ENCODE measurements at regions not wholly inside any gene's neighbourhood (a gene's known extent, or its start where the extent isn't known, plus 50 kb on each side); places are given as distances from the start of the nearest gene placed in this dataset.
A peak's percentile ranks its signal among the peaks of the same experiment; 100 is the strongest.

DNA sequence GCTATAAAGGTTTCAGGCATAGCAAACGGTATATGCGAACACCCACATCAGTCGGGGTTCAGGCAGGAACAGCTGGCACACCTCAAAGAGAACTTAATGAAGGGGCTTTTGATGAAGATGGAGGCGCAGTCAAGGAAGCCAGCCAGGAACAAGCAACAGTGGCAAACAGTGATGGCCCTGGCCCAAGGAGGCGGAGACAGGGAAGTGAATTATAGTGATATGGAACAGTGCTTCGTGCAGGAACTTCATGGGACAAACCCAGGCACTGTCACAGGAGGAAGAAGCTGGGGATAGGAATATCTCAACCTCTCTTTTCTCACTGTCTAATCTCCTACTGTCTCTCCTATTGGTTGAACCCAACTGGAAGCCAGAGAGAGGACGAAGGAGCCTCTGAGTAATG, 328.3 kb downstream of the AACS start:
- TF ChIP-seq, protein P1, sequence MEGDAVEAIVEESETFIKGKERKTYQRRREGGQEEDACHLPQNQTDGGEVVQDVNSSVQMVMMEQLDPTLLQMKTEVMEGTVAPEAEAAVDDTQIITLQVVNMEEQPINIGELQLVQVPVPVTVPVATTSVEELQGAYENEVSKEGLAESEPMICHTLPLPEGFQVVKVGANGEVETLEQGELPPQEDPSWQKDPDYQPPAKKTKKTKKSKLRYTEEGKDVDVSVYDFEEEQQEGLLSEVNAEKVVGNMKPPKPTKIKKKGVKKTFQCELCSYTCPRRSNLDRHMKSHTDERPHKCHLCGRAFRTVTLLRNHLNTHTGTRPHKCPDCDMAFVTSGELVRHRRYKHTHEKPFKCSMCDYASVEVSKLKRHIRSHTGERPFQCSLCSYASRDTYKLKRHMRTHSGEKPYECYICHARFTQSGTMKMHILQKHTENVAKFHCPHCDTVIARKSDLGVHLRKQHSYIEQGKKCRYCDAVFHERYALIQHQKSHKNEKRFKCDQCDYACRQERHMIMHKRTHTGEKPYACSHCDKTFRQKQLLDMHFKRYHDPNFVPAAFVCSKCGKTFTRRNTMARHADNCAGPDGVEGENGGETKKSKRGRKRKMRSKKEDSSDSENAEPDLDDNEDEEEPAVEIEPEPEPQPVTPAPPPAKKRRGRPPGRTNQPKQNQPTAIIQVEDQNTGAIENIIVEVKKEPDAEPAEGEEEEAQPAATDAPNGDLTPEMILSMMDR (IDR thresholded peaks at IDR 0.05; ENCODE audit: insufficient read depth, low read length): no peak
- H3K4me3 ChIP-seq (ENCODE audit: low read depth, low read length): no peak overlapping the region
- no peak for DNase-seq (ENCODE audit: low read depth)

DNA sequence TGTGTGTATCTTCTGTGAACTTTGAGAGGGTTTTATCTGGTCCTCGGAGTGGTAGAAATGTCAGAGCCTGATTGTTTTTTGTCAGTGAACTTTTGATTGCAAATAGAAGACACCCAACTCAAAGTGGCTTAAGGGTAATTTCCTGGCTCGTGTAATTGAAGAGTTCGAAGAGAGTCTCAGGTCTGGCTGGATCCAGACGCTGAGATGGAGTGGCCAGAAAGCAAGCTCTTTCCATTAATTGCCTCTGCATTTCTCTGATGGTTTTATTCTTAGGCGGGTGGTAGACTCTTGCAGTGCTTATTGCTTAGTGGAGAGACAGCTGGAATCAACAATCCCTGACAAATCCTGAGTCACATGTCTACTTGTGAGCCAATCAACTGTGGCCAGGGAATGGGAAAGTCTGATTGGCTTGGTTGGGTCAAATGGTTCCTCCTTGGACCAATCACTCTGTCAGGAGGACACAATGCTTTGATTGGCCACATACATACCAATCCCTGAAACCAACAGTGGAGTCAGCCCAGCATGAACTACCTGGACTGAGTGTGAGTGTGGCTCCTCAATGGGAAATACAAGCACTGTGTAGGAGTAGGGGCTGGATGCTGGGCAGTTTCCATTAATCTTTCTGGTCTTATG, 330.5 kb downstream of the AACS start:
- no peak for DNase-seq (ENCODE audit: low read depth)
- no peak overlapping the region for H3K4me3 ChIP-seq (ENCODE audit: low read depth, low read length)
- TF ChIP-seq, protein P1 (IDR thresholded peaks at IDR 0.05; ENCODE audit: insufficient read depth, low read length): no peak

DNA sequence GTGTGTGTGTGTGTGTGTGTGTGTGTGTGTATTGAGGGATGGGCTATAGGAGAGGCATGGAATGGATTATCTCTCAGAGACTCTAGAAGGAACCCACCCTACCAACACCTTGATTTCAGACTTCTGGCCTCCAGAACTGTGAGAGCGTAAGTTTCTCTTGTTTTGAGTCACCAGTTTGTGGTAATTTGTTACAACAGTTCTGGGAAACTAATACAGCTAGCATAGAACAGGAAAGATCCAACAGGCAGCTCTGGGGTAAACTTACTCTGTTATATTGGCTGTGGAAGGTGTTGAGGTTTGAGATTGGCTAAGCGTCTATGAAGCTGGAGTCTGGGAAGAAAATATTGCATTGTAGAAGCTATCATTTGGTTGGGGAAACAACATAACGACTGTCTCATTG, 334.3 kb downstream of the AACS start:
- no peak for DNase-seq (ENCODE audit: low read depth)
- H3K4me3 ChIP-seq (ENCODE audit: low read depth, low read length): no peak overlapping the region
- TF ChIP-seq, protein P1 (IDR thresholded peaks at IDR 0.05; ENCODE audit: insufficient read depth, low read length): no peak

DNA sequence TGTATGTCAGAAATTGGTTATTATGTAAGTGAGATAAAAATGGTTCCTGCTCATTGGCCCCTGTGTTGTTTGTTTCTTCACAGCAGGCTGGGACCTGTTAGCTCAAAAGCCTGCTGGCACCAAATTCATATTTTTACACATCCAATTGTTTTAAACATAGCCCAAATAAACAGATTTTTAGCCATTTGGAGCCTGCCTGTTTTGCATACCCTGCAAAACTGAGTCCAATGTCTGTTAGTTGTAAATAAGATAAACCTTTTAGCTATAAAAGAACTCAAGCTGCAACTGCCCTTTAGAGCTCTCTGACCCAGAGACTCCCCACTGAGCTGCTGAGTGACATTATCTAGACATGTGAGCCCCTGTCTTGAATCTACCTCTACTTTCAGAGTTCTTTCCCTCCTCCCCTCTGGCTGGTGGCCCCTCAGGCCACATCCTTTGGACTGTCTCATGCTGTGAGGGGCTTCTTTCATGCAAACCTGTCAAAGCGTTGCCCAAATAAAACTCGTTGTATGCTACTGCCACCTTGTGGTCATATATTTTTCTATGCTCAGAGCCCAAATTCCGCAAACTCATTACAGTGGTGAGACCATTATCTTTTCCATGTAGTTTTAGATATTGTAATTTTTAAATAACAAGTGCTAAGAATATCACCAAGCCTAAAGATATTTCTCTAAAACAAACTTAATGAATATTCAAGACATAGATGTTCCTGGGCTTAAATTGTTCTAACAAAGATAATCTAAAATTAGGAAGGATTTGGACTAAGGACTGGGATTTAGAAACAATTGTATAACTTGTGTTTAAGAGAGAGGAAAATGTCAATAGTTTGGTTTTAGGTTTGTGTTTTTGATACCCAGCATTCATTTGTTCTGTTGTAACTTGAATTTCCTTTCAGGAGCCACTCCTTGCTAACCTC, 337.9 kb downstream of the AACS start:
- H3K4me3 ChIP-seq (ENCODE audit: low read depth, low read length): no peak overlapping the region
- TF ChIP-seq, protein P1 (IDR thresholded peaks at IDR 0.05; ENCODE audit: insufficient read depth, low read length): peak; percentile 48
- DNase-seq (ENCODE audit: low read depth): peak; percentile 51

DNA sequence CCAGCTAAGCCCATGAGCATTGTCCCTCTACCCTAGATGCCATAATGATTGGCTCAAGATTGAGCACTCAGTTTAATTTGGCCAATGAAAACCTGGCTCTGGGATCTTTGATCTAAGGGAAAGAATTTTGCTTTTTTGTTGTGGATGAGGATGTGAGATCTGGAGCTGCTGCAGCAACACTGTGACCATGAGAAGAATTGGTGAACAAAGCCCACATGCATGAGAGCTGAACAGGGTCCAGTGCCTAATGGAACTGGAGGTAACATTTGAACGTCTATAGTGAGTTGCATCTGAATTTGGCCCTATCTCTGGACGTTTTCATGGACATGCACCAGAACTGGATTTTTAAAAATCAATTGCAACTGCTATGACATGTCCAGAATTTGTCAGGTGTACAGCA, 338.6 kb downstream of the AACS start:
- no peak overlapping the region for H3K4me3 ChIP-seq (ENCODE audit: low read depth, low read length)
- TF ChIP-seq, protein P1 (IDR thresholded peaks at IDR 0.05; ENCODE audit: insufficient read depth, low read length): no peak
- no peak for DNase-seq (ENCODE audit: low read depth)

DNA sequence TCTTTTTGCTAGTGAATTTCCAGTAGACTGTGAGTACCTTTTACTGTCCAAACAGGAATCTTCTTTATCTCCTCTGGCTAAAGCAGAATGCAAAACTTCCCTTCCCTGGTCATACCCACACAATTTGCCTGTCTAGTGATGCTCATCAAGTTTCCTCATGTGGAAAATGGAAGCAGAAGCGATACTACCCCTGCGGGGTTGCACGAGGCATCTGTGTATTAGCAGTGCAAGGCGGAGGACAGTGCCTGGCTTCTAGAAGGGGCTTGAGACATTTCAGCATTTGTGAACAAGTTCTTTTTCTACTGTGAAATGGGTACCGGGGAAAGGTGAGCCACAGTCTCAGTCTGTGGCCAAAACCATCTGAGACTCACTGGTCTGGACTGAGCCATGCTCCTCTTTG, 340.9 kb downstream of the AACS start:
- no peak overlapping the region for H3K4me3 ChIP-seq (ENCODE audit: low read depth, low read length)
- TF ChIP-seq, protein P1 (IDR thresholded peaks at IDR 0.05; ENCODE audit: insufficient read depth, low read length): no peak
- DNase-seq (ENCODE audit: low read depth): no peak

All from fibroblast of the aortic adventitia (primary cell).